CD8-positive, alpha-beta memory T cell (primary cell): ENCODE measurements at regions not wholly inside any gene's neighbourhood (a gene's known extent, or its start where the extent isn't known, plus 50 kb on each side); places are given as distances from the start of the nearest gene placed in this dataset.
"Not testable (repeated sequence)": the region's sequence is repeated elsewhere in the genome, so short reads cannot be mapped to it uniquely, and the experiment has no call there.

Experiments
- CTCF ChIA-PET: fragments of 350-600 bp; sonication (Branson Sonifier 250); formaldehyde crosslinking; loops from one replicate; lab custom pipeline; 2021; ENCODE audit warnings: antibody characterized with exemption; lab: Charles Lee
- POLR2A ChIA-PET: fragments of 350-600 bp; sonication (Branson Sonifier 250); formaldehyde crosslinking; loops from one replicate; lab custom pipeline; 2021; ENCODE audit warnings: antibody characterized with exemption; lab: Charles Lee
- DNase-seq, 5 donors: peaks; one replicate each; pipeline versions ENCODE4 v3.0.0 to v3.0.0-alpha.2; 2020 to 2022; ENCODE audit warnings: mixed read lengths in 1 of 5
- H3K27ac ChIP-seq: one replicate; pipeline ENCODE4 v1.7.0; 2013; ENCODE audit warnings: low read depth, mild to moderate bottlenecking, low read length, moderate library complexity
- H3K27me3 ChIP-seq: 2 replicates; pipeline ENCODE4 v1.7.0; 2013; ENCODE audit warnings: low read length, mild to moderate bottlenecking; ENCODE audit not compliant: insufficient read depth, poor library complexity, severe bottlenecking
- H3K36me3 ChIP-seq: 2 replicates; pipeline ENCODE4 v1.7.0; 2013; ENCODE audit warnings: mild to moderate bottlenecking, low read length, moderate library complexity; ENCODE audit not compliant: insufficient read depth
- H3K4me1 ChIP-seq: 2 replicates; pipeline ENCODE4 v1.7.0; 2013; ENCODE audit warnings: mild to moderate bottlenecking, low read length, moderate library complexity; ENCODE audit not compliant: insufficient read depth
- H3K4me3 ChIP-seq: 2 replicates; pipeline ENCODE4 v1.7.0; 2013; ENCODE audit warnings: mild to moderate bottlenecking, low read length
- H3K9me3 ChIP-seq: 2 replicates; pipeline ENCODE4 v1.7.0; 2013; ENCODE audit warnings: mild to moderate bottlenecking, low read length
- H3K27ac Mint-ChIP-seq, 8 donors: one replicate each; pipeline ENCODE4 v1.8.0; 2020 to 2021; ENCODE audit warnings: mixed read lengths in 8 of 8, mild to moderate bottlenecking in 6 of 8, inconsistent platforms in 3 of 8, moderate library complexity in 3 of 8
- H3K27me3 Mint-ChIP-seq, 2 donors: one replicate each; pipeline ENCODE4 v1.8.0; 2020 to 2021; ENCODE audit warnings: mixed read lengths in 2 of 2, mild to moderate bottlenecking in 1 of 2, moderate library complexity in 1 of 2
- H3K36me3 Mint-ChIP-seq, 3 donors: one replicate each; pipeline ENCODE4 v1.8.0; 2020 to 2021; ENCODE audit warnings: mixed read lengths in 3 of 3, inconsistent platforms in 1 of 3, mild to moderate bottlenecking in 1 of 3
- H3K4me1 Mint-ChIP-seq, 3 donors: one replicate each; pipeline ENCODE4 v1.8.0; 2020 to 2021; ENCODE audit warnings: mixed read lengths in 3 of 3, inconsistent platforms in 1 of 3, mild to moderate bottlenecking in 1 of 3
- H3K4me3 Mint-ChIP-seq, 7 donors: one replicate each; pipeline ENCODE4 v1.8.0; 2020 to 2021; ENCODE audit warnings: mixed read lengths in 7 of 7, mild to moderate bottlenecking in 6 of 7, moderate library complexity in 4 of 7, inconsistent platforms in 2 of 7
- H3K9me3 Mint-ChIP-seq, 5 donors: one replicate each; pipeline ENCODE4 v1.8.0; 2020 to 2022; ENCODE audit warnings: mixed read lengths in 5 of 5, mild to moderate bottlenecking in 3 of 5, moderate library complexity in 2 of 5, inconsistent platforms in 1 of 5

DNA sequence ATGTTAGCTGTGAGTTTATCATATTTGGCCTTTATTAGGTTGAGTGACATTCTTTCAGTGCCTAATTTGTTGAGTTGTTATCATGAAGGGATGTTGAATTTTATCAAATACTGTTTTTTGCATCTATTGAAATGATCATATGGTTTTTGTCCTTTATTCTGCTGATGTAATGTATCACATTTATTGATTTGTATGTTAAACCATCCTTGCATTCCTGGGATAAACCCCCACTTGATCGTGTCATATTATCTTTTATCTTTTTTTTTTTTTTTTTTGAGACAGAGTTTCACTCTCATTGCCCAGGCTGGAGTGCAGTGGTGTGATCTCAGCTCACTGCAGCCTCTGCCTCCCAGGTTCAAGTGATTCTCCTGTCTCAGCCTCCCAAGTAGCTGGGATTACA lies 51.9 kb upstream of the MFGE8 start:
- H3K4me3 Mint-ChIP-seq, H3K4me1 ChIP-seq, H3K27ac ChIP-seq, H3K27me3 Mint-ChIP-seq, H3K36me3 ChIP-seq, H3K27me3 ChIP-seq, H3K27ac Mint-ChIP-seq, POLR2A ChIA-PET, H3K9me3 ChIP-seq, DNase-seq, H3K4me3 ChIP-seq, H3K4me1 Mint-ChIP-seq: not testable (repeated sequence)
- Mint-ChIP-seq H3K36me3 (peaks cover 0 to 30% (median 1%) of the 10 kb centered on the region in 3 donors), H3K9me3 (peaks cover 16 to 47% (median 38%) of the 10 kb centered on the region in 5 donors)
- CTCF ChIA-PET, result interaction anchor here (0.7 kb wide), 1 partner anchor 64 kb away, joined by 3 read pairs; no protein-coding TSS in a partner anchor

DNA sequence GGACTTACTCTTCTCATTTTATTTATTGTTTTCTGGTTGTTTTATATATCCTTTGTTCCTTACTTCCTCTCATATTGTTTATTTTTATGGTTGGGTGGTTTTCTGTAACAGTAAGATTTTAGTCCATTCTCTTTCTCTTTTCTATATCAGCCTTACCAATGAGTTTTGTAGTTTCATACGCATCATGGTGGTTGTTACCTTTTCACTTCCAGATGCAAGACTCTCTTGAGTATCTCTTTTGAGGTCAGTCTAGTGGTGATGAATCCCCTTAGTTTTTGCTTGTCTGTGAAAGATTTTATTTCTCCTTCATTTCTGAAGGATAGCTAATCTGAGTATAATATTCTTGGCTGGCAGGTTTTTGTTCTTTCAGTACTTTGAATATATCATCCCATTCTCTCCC lies 57.1 kb upstream of the MFGE8 start:
- Mint-ChIP-seq H3K36me3 (peaks cover 0 to 35% (median 1%) of the 10 kb centered on the region in 3 donors), H3K27ac (no peak overlapping the region), H3K4me1 (no peaks in the 10 kb centered on the region), H3K9me3 (peaks cover 14 to 34% (median 33%) of the 10 kb centered on the region in 5 donors), H3K4me3 (no peak overlapping the region), H3K27me3 (peaks cover 11 to 28% of the 10 kb centered on the region in 2 donors)
- no peaks in the 10 kb centered on the region for H3K27me3 ChIP-seq
- no peak overlapping the region for H3K27ac ChIP-seq
- H3K4me3 ChIP-seq, result no peak overlapping the region
- no peaks in the 10 kb centered on the region for H3K36me3 ChIP-seq
- ChIA-PET CTCF (interaction anchor here (1.0 to 1.3 kb wide), 2 partner anchors 20 to 66 kb away, joined by 3 read pairs; no protein-coding TSS in a partner anchor), POLR2A (no interaction called here)
- H3K4me1 ChIP-seq, result no peaks in the 10 kb centered on the region
- no peak for DNase-seq
- no peaks in the 10 kb centered on the region for H3K9me3 ChIP-seq

DNA sequence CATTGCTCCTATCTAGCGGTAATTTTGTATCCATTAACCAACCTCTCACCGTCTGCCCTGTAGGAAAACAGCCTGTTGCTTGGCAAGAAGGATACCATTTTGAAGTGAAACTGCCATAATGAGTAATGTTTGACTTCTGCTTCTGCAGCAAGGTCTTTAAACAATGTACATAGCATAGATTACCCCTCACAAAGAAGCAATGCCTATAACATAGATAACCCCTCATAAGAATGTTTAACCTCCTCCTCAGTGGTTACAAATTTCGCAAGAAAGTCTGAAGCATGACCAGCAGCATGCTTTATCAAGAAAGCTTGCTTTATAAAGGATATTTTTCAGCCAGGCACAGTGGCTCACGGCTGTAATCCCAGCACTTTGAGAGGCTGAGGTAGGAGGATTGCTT lies 61.2 kb upstream of the MFGE8 start:
- Histone ChIP-seq H3K4me1 (no peaks in the 10 kb centered on the region), H3K27me3 (no peaks in the 10 kb centered on the region), H3K27ac (no peak overlapping the region), H3K9me3 (no peaks in the 10 kb centered on the region), H3K36me3 (no peaks in the 10 kb centered on the region), H3K4me3 (no peak overlapping the region)
- Mint-ChIP-seq H3K27ac (no peak overlapping the region), H3K4me3 (no peak overlapping the region), H3K36me3 (peaks cover 0 to 21% (median 0%) of the 10 kb centered on the region in 3 donors), H3K9me3 (peaks cover 5 to 12% (median 10%) of the 10 kb centered on the region in 5 donors), H3K4me1 (no peaks in the 10 kb centered on the region), H3K27me3 (peaks cover 20 to 31% of the 10 kb centered on the region in 2 donors)
- POLR2A ChIA-PET, result no interaction called here
- CTCF ChIA-PET, result interaction anchor here (0.7 kb wide), 1 partner anchor 57 kb away, joined by 3 read pairs; no protein-coding TSS in a partner anchor
- DNase-seq, result no peak

DNA sequence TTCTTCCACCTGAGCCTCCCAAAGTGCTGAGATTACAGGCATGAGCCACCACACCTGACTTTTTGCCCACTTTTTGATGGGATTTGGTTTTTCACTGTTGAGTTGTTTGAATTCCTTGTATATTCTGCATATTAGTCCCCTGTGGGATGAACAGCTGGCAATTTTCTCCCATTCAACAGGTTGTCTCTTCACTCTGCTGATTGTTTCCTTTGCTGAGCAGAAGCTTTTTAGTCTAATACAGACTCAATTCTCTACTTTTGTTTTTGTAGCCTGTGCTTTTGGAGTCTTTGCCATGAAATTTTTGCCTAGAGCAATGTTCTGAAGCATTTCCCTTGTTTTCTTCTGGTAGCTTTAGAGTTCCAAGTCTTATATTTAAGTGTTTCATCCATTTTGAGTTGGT lies 62.7 kb upstream of the MFGE8 start:
- no peak overlapping the region for H3K27ac ChIP-seq
- H3K4me1 ChIP-seq, result no peaks in the 10 kb centered on the region
- no peaks in the 10 kb centered on the region for H3K36me3 ChIP-seq
- Mint-ChIP-seq H3K9me3 (peaks cover 0 to 4% (median 2%) of the 10 kb centered on the region in 5 donors), H3K27ac (no peak overlapping the region), H3K4me1 (no peaks in the 10 kb centered on the region), H3K36me3 (peaks cover 0 to 9% (median 0%) of the 10 kb centered on the region in 3 donors), H3K27me3 (peaks cover 16 to 18% of the 10 kb centered on the region in 2 donors), H3K4me3 (no peak overlapping the region)
- no peak for DNase-seq
- POLR2A ChIA-PET, result no interaction called here
- no peaks in the 10 kb centered on the region for H3K9me3 ChIP-seq
- no peaks in the 10 kb centered on the region for H3K27me3 ChIP-seq
- CTCF ChIA-PET, result no interaction called here
- no peak overlapping the region for H3K4me3 ChIP-seq

DNA sequence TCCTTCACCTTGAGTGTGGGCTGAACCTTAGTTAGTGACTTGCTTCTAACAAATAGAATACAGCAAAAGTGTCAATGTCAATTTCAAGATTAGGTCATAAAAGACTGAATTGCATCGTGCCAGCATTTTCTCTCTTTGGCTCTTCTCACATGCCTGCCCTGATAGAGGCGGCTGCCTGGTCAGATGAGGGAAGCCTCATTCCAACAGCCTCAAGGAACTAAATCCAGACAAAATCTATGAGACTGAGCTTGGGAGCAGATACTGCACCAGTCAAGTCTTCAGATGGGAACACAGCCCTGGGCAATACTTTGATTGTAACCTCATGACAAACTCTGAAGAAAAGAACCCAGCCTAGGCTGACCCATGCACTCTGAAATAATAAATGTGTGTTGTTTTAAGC lies 63.5 kb upstream of the MFGE8 start:
- no peak overlapping the region for H3K4me3 ChIP-seq
- H3K9me3 ChIP-seq, result no peaks in the 10 kb centered on the region
- H3K36me3 ChIP-seq, result no peaks in the 10 kb centered on the region
- ChIA-PET POLR2A (no interaction called here), CTCF (no interaction called here)
- no peaks in the 10 kb centered on the region for H3K4me1 ChIP-seq
- Mint-ChIP-seq H3K4me1 (no peaks in the 10 kb centered on the region), H3K9me3 (peaks cover 0 to 4% (median 2%) of the 10 kb centered on the region in 5 donors), H3K27me3 (peaks cover 13 to 18% of the 10 kb centered on the region in 2 donors), H3K27ac (no peak overlapping the region), H3K4me3 (no peak overlapping the region), H3K36me3 (peaks cover 0 to 9% (median 0%) of the 10 kb centered on the region in 3 donors)
- no peak overlapping the region for H3K27ac ChIP-seq
- H3K27me3 ChIP-seq, result no peaks in the 10 kb centered on the region
- DNase-seq, result no peak

DNA sequence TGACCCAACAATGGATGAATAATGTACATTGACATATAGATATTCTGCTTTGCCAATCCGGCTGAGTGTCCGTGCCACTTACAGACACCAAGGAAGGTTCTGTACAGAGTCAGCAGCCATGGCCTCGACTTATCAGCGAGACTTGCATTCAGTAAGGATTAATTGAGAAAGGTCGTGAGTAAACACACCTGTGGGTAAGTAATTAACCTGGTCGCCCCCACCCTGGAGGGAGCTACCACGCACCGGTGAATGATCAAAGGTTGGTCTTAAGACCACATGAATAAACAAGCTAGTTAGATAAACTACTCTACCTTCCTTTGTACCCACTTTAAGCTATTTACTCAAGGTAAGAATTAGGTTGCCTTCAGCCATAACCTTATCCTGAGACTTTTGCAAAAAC lies 66.5 kb upstream of the MFGE8 start:
- Mint-ChIP-seq H3K9me3 (no peaks in the 10 kb centered on the region), H3K27me3 (peaks cover 3 to 10% of the 10 kb centered on the region in 2 donors), H3K4me3 (no peak overlapping the region), H3K36me3 (no peaks in the 10 kb centered on the region), H3K4me1 (no peaks in the 10 kb centered on the region), H3K27ac (no peak overlapping the region)
- POLR2A ChIA-PET, result no interaction called here
- Histone ChIP-seq H3K9me3 (no peaks in the 10 kb centered on the region), H3K27me3 (no peaks in the 10 kb centered on the region), H3K4me3 (no peak overlapping the region), H3K27ac (no peak overlapping the region), H3K4me1 (no peaks in the 10 kb centered on the region), H3K36me3 (no peaks in the 10 kb centered on the region)
- no peak for DNase-seq
- CTCF ChIA-PET, result no interaction called here

DNA sequence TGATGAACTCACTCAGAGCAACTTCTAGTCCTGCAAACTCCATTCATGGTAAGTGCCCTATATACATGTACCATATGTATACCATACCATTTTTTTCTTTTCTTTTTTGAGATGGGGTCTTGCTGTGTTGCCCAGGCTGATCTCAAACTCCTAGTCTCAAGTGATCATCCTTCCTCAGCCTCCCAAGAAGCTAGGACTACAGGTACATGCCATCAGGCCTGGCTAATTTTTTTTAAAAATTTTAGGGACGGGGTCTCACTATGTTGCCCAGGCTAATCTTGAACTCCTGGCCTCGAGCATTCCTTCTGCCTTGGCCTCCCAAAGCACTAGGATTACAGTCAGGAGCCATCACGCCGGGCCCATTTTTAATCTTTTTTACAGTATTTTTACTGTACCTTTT lies 67.3 kb upstream of the MFGE8 start:
- ChIA-PET CTCF (no interaction called here), POLR2A (no interaction called here)
- H3K4me1 ChIP-seq, result no peaks in the 10 kb centered on the region
- H3K4me1 Mint-ChIP-seq, result no peaks in the 10 kb centered on the region
- H3K36me3 Mint-ChIP-seq, result no peaks in the 10 kb centered on the region
- H3K27me3 ChIP-seq, result no peaks in the 10 kb centered on the region
- no peak for DNase-seq
- no peaks in the 10 kb centered on the region for H3K36me3 ChIP-seq
- peaks cover 3 to 10% of the 10 kb centered on the region in 2 donors for H3K27me3 Mint-ChIP-seq
- no peaks in the 10 kb centered on the region for H3K9me3 ChIP-seq
- H3K27ac ChIP-seq, result no peak overlapping the region
- H3K9me3 Mint-ChIP-seq, result no peaks in the 10 kb centered on the region
- H3K4me3 Mint-ChIP-seq, result no peak overlapping the region
- H3K4me3 ChIP-seq, result no peak overlapping the region
- no peak overlapping the region for H3K27ac Mint-ChIP-seq

DNA sequence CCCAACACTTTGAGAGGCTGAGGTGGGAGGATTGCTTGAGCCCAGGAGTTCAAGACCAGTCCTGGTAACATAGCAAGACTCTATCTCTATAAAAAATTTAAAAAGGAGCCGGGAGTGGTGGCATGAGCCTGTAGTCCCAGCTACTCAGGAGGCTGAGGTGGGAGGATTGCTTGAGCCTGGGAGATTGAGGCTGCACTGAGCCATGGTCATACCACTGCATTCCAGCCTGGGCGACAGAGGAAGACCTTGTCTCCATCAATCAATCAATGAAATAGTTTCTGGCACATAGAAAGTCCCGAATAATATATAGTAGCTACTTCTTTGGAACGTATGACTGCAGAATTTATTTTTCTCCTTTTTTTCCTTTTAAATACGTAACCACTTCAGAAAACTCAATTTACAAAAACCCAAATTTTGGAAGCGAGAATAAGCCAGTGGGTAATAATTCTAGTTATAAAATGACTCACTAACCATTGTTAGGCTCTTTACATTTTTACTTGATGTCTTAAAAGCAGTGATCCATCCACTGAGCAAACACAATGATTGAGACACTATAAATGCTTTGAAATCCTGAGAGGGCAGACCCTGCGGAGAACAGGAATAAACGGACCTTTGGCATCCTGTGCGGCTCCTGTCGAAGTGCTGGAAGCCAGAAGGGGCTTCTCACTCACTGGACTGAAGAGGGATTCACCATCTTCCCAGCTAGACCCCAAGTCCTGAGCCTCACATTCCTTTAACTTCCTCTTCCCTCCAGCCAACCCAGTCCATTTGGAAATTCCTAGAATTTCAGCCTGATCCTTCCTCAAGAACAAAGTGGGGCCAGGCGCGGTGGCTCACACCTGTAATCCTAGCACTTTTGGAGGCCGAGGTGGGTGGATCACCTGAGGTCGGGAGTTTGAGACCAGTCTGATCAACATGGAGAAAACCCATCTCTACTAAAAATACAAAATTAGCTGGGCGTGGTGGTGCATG lies 68.4 kb upstream of the MFGE8 start:
- no peak for DNase-seq
- Mint-ChIP-seq H3K4me1 (no peaks in the 10 kb centered on the region), H3K9me3 (no peaks in the 10 kb centered on the region), H3K4me3 (no peak overlapping the region), H3K36me3 (no peaks in the 10 kb centered on the region), H3K27me3 (peaks cover 1 to 9% of the 10 kb centered on the region in 2 donors), H3K27ac (no peak overlapping the region)
- H3K9me3 ChIP-seq, result no peaks in the 10 kb centered on the region
- H3K36me3 ChIP-seq, result no peaks in the 10 kb centered on the region
- H3K4me1 ChIP-seq, result no peaks in the 10 kb centered on the region
- no peak overlapping the region for H3K4me3 ChIP-seq
- ChIA-PET CTCF (no interaction called here), POLR2A (no interaction called here)
- no peaks in the 10 kb centered on the region for H3K27me3 ChIP-seq
- H3K27ac ChIP-seq, result no peak overlapping the region
